ENCODE measurements at regions not wholly inside any gene's neighbourhood (a gene's known extent, or its start where the extent isn't known, plus 50 kb on each side); places are given as distances from the start of the nearest gene placed in this dataset.

GRCh38 chr20:19110881-19111460 is 101.5 kb upstream of the SLC24A3 start:
- H3K27me3 Mint-ChIP-seq, result no peaks in the 10 kb centered on the region
- no peak overlapping the region for H3K27ac Mint-ChIP-seq
- intact Hi-C loops (cut with micrococcal nuclease), result no loop called here
- POLR2A ChIA-PET, result interaction anchor here (0.6 kb wide), 1 partner anchor 1315 kb away, joined by 3 read pairs; no protein-coding TSS in a partner anchor
- ATAC-seq (no peak), DNase-seq (no peak)
- no peaks in the 10 kb centered on the region for H3K36me3 Mint-ChIP-seq (ENCODE audit: low read depth)
- no peak overlapping the region for H3K4me3 Mint-ChIP-seq
- TF ChIP-seq CTCF (IDR thresholded peaks at IDR 0.05), result no peak
- H3K4me1 Mint-ChIP-seq (ENCODE audit: low read depth), result no peaks in the 10 kb centered on the region
- H3K9me3 Mint-ChIP-seq, result no peaks in the 10 kb centered on the region
- CTCF ChIA-PET, result no interaction called here

GRCh38 chr20:19112828-19113227 is 99.6 kb upstream of the SLC24A3 start:
- Mint-ChIP-seq H3K4me3 (no peak overlapping the region), H3K4me1 (ENCODE audit: low read depth) (no peaks in the 10 kb centered on the region), H3K27me3 (no peaks in the 10 kb centered on the region), H3K36me3 (ENCODE audit: low read depth) (no peaks in the 10 kb centered on the region), H3K9me3 (no peaks in the 10 kb centered on the region), H3K27ac (no peak overlapping the region)
- intact Hi-C loops (cut with micrococcal nuclease), result no loop called here
- TF ChIP-seq CTCF (IDR thresholded peaks at IDR 0.05), result no peak
- ChIA-PET CTCF (no interaction called here), POLR2A (no interaction called here)
- ATAC-seq (no peak), DNase-seq (no peak)

- Mint-ChIP-seq H3K27ac (no peak overlapping the region), H3K9me3 (no peaks in the 10 kb centered on the region), H3K4me3 (no peak overlapping the region), H3K4me1 (ENCODE audit: low read depth) (no peaks in the 10 kb centered on the region), H3K27me3 (no peaks in the 10 kb centered on the region), H3K36me3 (ENCODE audit: low read depth) (no peaks in the 10 kb centered on the region)
- ATAC-seq (no peak), DNase-seq (no peak)
- no peak for TF ChIP-seq CTCF (IDR thresholded peaks at IDR 0.05)
- intact Hi-C loops (cut with micrococcal nuclease), result no loop called here
- ChIA-PET CTCF (no interaction called here), POLR2A (no interaction called here)
These were observed 99.0 kb upstream of the SLC24A3 start for GRCh38 chr20:19113343-19113930.

GRCh38 chr20:19114410-19114809 is 98.0 kb upstream of the SLC24A3 start:
- no peak for DNase-seq
- no peaks in the 10 kb centered on the region for H3K4me1 Mint-ChIP-seq (ENCODE audit: low read depth)
- CTCF ChIA-PET, result no interaction called here

More at GRCh38 chr20:19114410-19114809, 98.0 kb upstream of the SLC24A3 start:
- no peak for TF ChIP-seq CTCF (IDR thresholded peaks at IDR 0.05)
- H3K4me3 Mint-ChIP-seq, result no peak overlapping the region
- H3K27ac Mint-ChIP-seq, result no peak overlapping the region
- ATAC-seq, result no peak
- no peaks in the 10 kb centered on the region for H3K9me3 Mint-ChIP-seq
- H3K27me3 Mint-ChIP-seq, result no peaks in the 10 kb centered on the region
- POLR2A ChIA-PET, result no interaction called here
- intact Hi-C loops (cut with micrococcal nuclease), result no loop called here
- no peaks in the 10 kb centered on the region for H3K36me3 Mint-ChIP-seq (ENCODE audit: low read depth)
